CD4-positive, alpha-beta T cell treated with Interleukin-17A for 1 hour (primary cell): ENCODE measurements at regions not wholly inside any gene's neighbourhood (a gene's known extent, or its start where the extent isn't known, plus 50 kb on each side); places are given as distances from the start of the nearest gene placed in this dataset.

Source experiments
- DNase-seq: peaks from one replicate; pipeline ENCODE4 v3.0.0-alpha.2; 2020

- no peak for DNase-seq
Observed at GRCh38 chr2:51516667-51517066, 484.7 kb upstream of the NRXN1 start.

GRCh38 chr2:51511002-51511401 lies 479.1 kb upstream of the NRXN1 start:
- no peak for DNase-seq

GRCh38 chr2:51510303-51510702 lies 478.4 kb upstream of the NRXN1 start:
- no peak for DNase-seq

GRCh38 chr2:51505533-51505932 lies 473.6 kb upstream of the NRXN1 start:
- no peak for DNase-seq

GRCh38 chr2:51490576-51491234 lies 458.8 kb upstream of the NRXN1 start:
- no peak for DNase-seq

- DNase-seq, result no peak
Observed at GRCh38 chr2:51484605-51485004, 452.7 kb upstream of the NRXN1 start.

GRCh38 chr2:51483720-51484119 lies 451.8 kb upstream of the NRXN1 start:
- DNase-seq, result no peak

- DNase-seq, result no peak
Observed at GRCh38 chr2:51472783-51473182, 440.9 kb upstream of the NRXN1 start.

GRCh38 chr2:51472300-51472699 lies 440.4 kb upstream of the NRXN1 start:
- no peak for DNase-seq

- no peak for DNase-seq
Observed at GRCh38 chr2:51469102-51469501, 437.2 kb upstream of the NRXN1 start.

- no peak for DNase-seq
Observed at GRCh38 chr2:51465326-51465725, 433.4 kb upstream of the NRXN1 start.

- DNase-seq, result no peak
Observed at GRCh38 chr2:51454177-51454576, 422.2 kb upstream of the NRXN1 start.

GRCh38 chr2:51448911-51449310 lies 417.0 kb upstream of the NRXN1 start:
- DNase-seq, result no peak

- DNase-seq, result no peak
Observed at GRCh38 chr2:51441786-51442185, 409.9 kb upstream of the NRXN1 start.

GRCh38 chr2:51424418-51424817 lies 392.5 kb upstream of the NRXN1 start:
- DNase-seq, result no peak

GRCh38 chr2:51420511-51420910 lies 388.6 kb upstream of the NRXN1 start:
- no peak for DNase-seq

- DNase-seq, result no peak
Observed at GRCh38 chr2:51413726-51414125, 381.8 kb upstream of the NRXN1 start.

- no peak for DNase-seq
Observed at GRCh38 chr2:51410331-51410730, 378.4 kb upstream of the NRXN1 start.

- DNase-seq, result no peak
Observed at GRCh38 chr2:51409920-51410319, 378.0 kb upstream of the NRXN1 start.

- DNase-seq, result no peak
Observed at GRCh38 chr2:51404226-51404625, 372.3 kb upstream of the NRXN1 start.

GRCh38 chr2:51401546-51401945 lies 369.6 kb upstream of the NRXN1 start:
- no peak for DNase-seq

- no peak for DNase-seq
Observed at GRCh38 chr2:51387235-51387634, 355.3 kb upstream of the NRXN1 start.

GRCh38 chr2:51379997-51380396 lies 348.1 kb upstream of the NRXN1 start:
- DNase-seq, result no peak

- DNase-seq, result no peak
Observed at GRCh38 chr2:51368250-51368649, 336.3 kb upstream of the NRXN1 start.

- DNase-seq, result no peak
Observed at GRCh38 chr2:51350100-51350499, 318.2 kb upstream of the NRXN1 start.

GRCh38 chr2:51344886-51345285 lies 313.0 kb upstream of the NRXN1 start:
- no peak for DNase-seq
